ENCODE measurements at regions not wholly inside any gene's neighbourhood (a gene's known extent, or its start where the extent isn't known, plus 50 kb on each side); places are given as distances from the start of the nearest gene placed in this dataset.

DNA sequence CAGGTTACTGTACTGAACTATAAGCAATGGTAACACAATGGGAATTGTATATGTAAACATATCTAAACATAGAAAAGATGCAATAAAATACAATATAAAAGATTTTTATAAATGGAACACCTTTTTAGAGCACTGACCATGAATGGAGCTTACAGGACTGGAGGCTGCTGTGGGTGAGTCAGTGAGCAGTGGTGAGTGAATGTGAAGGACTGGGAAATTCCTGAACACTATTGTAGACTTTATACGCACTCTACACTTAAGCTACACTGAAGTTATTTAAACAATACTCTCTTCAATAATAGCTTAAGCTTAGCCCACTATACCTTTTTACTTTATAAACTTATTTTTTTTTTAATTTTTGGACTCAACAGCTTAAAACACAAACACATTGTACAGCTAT lies 313.5 kb downstream of the KCNC2 start:
- no peak for DNase-seq (ENCODE audit: low spot score, unreplicated experiment)
- Mint-ChIP-seq H3K27me3 (peaks cover 9% of the 10 kb centered on the region), H3K4me1 (ENCODE audit: low read depth) (no peaks in the 10 kb centered on the region), H3K4me3 (ENCODE audit: low read depth) (no peak overlapping the region), H3K36me3 (ENCODE audit: insufficient read depth) (no peaks in the 10 kb centered on the region), H3K9me3 (ENCODE audit: low read depth) (no peaks in the 10 kb centered on the region), H3K27ac (no peak overlapping the region)
- TF ChIP-seq, protein P1, sequence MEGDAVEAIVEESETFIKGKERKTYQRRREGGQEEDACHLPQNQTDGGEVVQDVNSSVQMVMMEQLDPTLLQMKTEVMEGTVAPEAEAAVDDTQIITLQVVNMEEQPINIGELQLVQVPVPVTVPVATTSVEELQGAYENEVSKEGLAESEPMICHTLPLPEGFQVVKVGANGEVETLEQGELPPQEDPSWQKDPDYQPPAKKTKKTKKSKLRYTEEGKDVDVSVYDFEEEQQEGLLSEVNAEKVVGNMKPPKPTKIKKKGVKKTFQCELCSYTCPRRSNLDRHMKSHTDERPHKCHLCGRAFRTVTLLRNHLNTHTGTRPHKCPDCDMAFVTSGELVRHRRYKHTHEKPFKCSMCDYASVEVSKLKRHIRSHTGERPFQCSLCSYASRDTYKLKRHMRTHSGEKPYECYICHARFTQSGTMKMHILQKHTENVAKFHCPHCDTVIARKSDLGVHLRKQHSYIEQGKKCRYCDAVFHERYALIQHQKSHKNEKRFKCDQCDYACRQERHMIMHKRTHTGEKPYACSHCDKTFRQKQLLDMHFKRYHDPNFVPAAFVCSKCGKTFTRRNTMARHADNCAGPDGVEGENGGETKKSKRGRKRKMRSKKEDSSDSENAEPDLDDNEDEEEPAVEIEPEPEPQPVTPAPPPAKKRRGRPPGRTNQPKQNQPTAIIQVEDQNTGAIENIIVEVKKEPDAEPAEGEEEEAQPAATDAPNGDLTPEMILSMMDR (IDR thresholded peaks at IDR 0.05; ENCODE audit: unreplicated experiment) = no peak

- Mint-ChIP-seq H3K9me3 (ENCODE audit: low read depth) (no peaks in the 10 kb centered on the region), H3K4me1 (ENCODE audit: low read depth) (no peaks in the 10 kb centered on the region)
Observed at GRCh38 chr12:74897425-74898211, 312.0 kb downstream of the KCNC2 start.

DNA sequence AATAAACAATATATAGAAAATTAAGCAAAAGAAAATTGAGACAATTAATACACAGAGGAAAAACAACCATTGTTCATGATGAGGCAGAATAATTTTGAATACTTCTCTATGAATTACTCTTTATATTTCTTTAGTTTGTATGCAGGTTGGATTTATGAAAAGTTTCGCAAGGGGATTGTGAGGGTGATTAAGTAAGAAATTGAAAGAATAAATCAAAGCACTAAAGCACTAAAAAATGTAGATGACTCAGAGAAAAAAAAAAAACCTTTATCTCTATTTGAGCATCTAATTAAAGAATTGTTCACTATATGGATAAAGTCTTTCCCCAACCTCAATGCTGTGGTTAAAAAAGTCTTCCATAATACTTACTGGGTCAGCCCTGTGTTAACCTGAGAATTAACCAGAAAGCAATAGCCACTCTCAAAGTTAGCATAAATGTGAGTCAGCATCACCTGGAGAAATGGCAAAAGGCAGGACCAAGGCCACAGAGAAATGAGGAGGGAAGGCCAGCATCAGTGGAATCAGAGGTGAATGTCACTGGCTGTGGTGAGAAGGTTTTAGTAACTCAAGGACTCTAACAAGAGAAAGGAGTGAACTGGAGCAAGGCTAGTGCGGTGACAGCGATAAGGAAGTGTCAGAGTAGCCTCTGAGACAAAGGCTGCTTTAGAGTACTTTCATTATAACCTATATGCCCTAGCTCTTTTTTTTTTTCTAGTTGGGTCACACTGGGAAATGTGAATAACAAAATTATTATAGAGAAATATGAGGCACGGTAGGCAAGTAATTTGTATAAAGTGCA lies 310.4 kb downstream of the KCNC2 start:
- Mint-ChIP-seq H3K9me3 (ENCODE audit: low read depth) (no peaks in the 10 kb centered on the region), H3K4me1 (ENCODE audit: low read depth) (no peaks in the 10 kb centered on the region), H3K27me3 (peaks cover 21% of the 10 kb centered on the region), H3K27ac (no peak overlapping the region), H3K36me3 (ENCODE audit: insufficient read depth) (no peaks in the 10 kb centered on the region), H3K4me3 (ENCODE audit: low read depth) (no peak overlapping the region)
- TF ChIP-seq, protein P1 (IDR thresholded peaks at IDR 0.05; ENCODE audit: unreplicated experiment) = no peak
- DNase-seq (ENCODE audit: low spot score, unreplicated experiment) = no peak

More at GRCh38 chr12:74897425-74898211, 312.0 kb downstream of the KCNC2 start:
- TF ChIP-seq, protein P1 (IDR thresholded peaks at IDR 0.05; ENCODE audit: unreplicated experiment) = no peak
- no peak overlapping the region for H3K4me3 Mint-ChIP-seq (ENCODE audit: low read depth)
- no peak overlapping the region for H3K27ac Mint-ChIP-seq
- H3K27me3 Mint-ChIP-seq = peaks cover 18% of the 10 kb centered on the region
- no peak for DNase-seq (ENCODE audit: low spot score, unreplicated experiment)
- H3K36me3 Mint-ChIP-seq (ENCODE audit: insufficient read depth) = no peaks in the 10 kb centered on the region

GRCh38 chr12:74900232-74900631 lies 309.4 kb downstream of the KCNC2 start:
- Mint-ChIP-seq H3K36me3 (ENCODE audit: insufficient read depth) (no peaks in the 10 kb centered on the region), H3K4me1 (ENCODE audit: low read depth) (no peaks in the 10 kb centered on the region), H3K27me3 (peaks cover 27% of the 10 kb centered on the region), H3K4me3 (ENCODE audit: low read depth) (no peak overlapping the region), H3K27ac (no peak overlapping the region), H3K9me3 (ENCODE audit: low read depth) (no peaks in the 10 kb centered on the region)
- DNase-seq (ENCODE audit: low spot score, unreplicated experiment) = no peak
- TF ChIP-seq, protein P1 (IDR thresholded peaks at IDR 0.05; ENCODE audit: unreplicated experiment) = no peak

- no peak overlapping the region for H3K27ac Mint-ChIP-seq
- no peak overlapping the region for H3K4me3 Mint-ChIP-seq (ENCODE audit: low read depth)
- H3K4me1 Mint-ChIP-seq (ENCODE audit: low read depth) = no peaks in the 10 kb centered on the region
- no peaks in the 10 kb centered on the region for H3K9me3 Mint-ChIP-seq (ENCODE audit: low read depth)
- no peak for DNase-seq (ENCODE audit: low spot score, unreplicated experiment)
- no peaks in the 10 kb centered on the region for H3K36me3 Mint-ChIP-seq (ENCODE audit: insufficient read depth)
- TF ChIP-seq, protein P1 (IDR thresholded peaks at IDR 0.05; ENCODE audit: unreplicated experiment) = peak; percentile 30
- peaks cover 27% of the 10 kb centered on the region for H3K27me3 Mint-ChIP-seq
Observed at GRCh38 chr12:74903522-74903921, 306.1 kb downstream of the KCNC2 start.
